ENCODE measurements at regions not wholly inside any gene's neighbourhood (a gene's known extent, or its start where the extent isn't known, plus 50 kb on each side); places are given as distances from the start of the nearest gene placed in this dataset.
"Not testable (repeated sequence)": the region's sequence is repeated elsewhere in the genome, so short reads cannot be mapped to it uniquely, and the experiment has no call there.

DNA sequence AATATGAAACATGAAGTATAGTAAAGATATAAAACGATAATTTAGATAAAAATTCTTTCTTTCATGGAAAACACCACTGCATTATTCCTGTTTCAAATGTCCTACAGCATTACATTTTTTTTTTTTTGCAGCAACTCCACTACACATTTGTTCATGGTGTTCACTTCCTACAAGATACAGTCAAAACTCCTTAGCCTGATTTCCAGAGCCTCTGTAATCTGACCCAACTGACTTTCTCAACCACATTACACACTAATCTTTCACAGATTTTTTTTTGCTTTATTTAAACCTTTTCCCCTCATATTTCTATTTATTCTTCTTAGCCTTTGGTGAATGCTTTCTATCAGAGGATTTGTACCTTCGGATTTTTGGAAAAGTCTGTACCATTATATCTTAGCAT is 176.5 kb upstream of the PDE7B start:
- Mint-ChIP-seq H3K27me3 (no peaks in the 10 kb centered on the region), H3K27ac (peak overlapping the region; percentile 74), H3K9me3 (peaks cover 13% of the 10 kb centered on the region), H3K4me3 (no peak overlapping the region), H3K4me1 (peaks cover 39% of the 10 kb centered on the region), H3K36me3 (ENCODE audit: low read depth) (peaks cover 41% of the 10 kb centered on the region)
- intact Hi-C loops (cut with micrococcal nuclease), result loop anchor here (2.0 to 10.0 kb wide), 2 partner anchors 28 to 180 kb away; partner anchors contain the start of gene PDE7B
- no peak for DNase-seq

DNA sequence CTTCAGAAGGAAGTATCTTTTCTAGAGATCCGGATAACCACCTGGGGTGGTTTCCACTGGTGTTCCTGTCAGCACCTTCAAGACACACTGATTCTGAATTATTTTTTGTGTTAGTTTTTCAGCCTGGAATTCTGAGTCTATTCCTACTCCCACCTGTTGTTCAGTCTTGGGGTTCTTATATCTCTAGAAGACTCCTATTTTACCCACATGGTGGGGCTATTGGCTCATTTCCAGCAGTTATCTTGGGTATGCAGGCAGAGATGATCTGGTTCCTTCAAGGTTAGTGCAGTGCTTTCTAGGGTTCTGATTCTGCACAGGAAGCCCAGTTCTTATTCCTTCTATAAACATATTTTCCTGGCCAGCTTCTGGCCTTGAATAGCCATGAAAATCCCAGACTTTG is 175.6 kb upstream of the PDE7B start:
- intact Hi-C loops (cut with micrococcal nuclease), result loop anchor here (1.0 to 10.0 kb wide), 6 partner anchors 29 to 641 kb away; partner anchors contain the start of gene PDE7B
- Mint-ChIP-seq H3K27me3 (no peaks in the 10 kb centered on the region), H3K36me3 (ENCODE audit: low read depth) (peaks cover 38% of the 10 kb centered on the region), H3K4me1 (peaks cover 39% of the 10 kb centered on the region), H3K4me3 (peak overlapping the region; percentile 32), H3K9me3 (peaks cover 13% of the 10 kb centered on the region), H3K27ac (peak overlapping the region; percentile 74)
- DNase-seq, result peak; percentile 85

DNA sequence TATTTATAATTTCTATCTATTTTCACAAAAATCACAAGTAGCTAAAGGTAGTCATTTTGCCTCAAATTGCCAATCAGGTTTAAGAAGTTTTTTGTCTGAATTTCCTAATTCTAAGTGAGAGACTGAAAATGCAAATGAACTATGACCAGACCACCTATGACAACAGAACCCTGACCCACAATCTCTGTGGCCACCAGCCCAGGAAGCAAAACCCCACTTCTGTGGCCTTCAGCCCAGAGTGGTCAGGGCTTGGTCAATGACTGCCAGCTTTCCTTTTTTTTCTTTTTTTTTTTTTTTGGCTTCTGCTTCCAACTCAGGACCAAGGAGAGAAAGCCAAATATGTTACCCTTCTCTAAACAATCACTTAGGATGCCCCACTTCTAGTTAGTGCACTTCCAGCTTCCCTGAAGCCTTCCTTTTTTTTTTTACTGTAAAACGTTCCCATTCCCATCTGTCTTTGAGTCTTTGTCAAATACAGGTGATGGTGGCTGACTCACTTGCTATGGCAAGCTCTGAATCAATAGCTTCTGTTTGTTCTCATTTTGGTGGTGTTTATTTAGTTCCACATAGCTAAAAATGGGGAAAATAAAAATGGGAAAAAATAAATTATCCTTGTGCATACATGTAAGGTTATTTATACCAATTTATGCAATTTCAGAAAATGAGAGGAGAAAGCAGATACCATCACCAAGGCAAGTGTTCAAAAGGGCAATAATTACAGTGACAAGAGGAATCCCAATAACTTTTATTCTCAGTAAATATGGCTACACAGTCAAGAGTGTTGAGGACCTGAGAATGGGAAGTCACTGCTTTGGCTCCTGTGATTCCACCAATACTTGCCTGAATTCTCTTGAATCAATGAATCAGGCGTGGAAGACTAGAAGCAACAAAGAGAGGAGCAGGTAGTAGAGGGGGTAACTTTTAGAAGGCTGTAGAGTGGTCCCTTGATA is 170.3 kb upstream of the PDE7B start:
- peak overlapping the region; percentile 63 for H3K27ac Mint-ChIP-seq
- H3K4me1 Mint-ChIP-seq, result peaks cover 16% of the 10 kb centered on the region
- no peak for DNase-seq
- H3K9me3 Mint-ChIP-seq, result peaks cover 21% of the 10 kb centered on the region
- intact Hi-C loops (cut with micrococcal nuclease), result no loop called here
- H3K27me3 Mint-ChIP-seq, result no peaks in the 10 kb centered on the region
- H3K4me3 Mint-ChIP-seq, result no peak overlapping the region
- H3K36me3 Mint-ChIP-seq (ENCODE audit: low read depth), result peaks cover 15% of the 10 kb centered on the region

DNA sequence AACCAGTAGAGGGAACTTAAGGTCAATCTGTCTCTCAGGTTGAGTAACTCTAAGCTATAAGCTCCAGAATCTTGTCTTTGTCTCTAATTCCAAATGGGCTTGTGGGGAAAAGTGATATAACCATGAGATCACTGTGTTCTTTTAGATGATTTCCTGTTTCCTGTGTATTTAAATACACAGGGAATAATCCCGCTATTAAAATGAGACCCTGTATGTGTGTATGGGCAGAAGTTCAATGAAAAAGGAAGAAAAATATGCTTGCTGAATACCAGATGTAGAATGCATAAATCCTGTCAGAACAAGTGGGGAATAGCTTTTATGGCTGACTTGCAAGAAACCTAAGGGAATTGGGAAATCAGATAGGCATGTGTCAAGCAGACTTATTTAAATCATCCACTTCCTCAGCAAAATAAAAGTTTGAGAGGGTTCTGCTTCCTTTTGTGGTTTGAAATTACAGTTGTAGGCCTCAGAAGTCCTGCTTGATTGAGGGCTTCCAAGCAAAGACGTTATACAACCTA is 164.7 kb upstream of the PDE7B start:
- H3K36me3 Mint-ChIP-seq (ENCODE audit: low read depth), result peaks cover 3% of the 10 kb centered on the region
- H3K27me3 Mint-ChIP-seq, result no peaks in the 10 kb centered on the region
- H3K27ac Mint-ChIP-seq, result no peak overlapping the region
- peaks cover 19% of the 10 kb centered on the region for H3K9me3 Mint-ChIP-seq
- intact Hi-C loops (cut with micrococcal nuclease), result no loop called here
- DNase-seq, result no peak
- no peak overlapping the region for H3K4me3 Mint-ChIP-seq
- peaks cover 13% of the 10 kb centered on the region for H3K4me1 Mint-ChIP-seq

DNA sequence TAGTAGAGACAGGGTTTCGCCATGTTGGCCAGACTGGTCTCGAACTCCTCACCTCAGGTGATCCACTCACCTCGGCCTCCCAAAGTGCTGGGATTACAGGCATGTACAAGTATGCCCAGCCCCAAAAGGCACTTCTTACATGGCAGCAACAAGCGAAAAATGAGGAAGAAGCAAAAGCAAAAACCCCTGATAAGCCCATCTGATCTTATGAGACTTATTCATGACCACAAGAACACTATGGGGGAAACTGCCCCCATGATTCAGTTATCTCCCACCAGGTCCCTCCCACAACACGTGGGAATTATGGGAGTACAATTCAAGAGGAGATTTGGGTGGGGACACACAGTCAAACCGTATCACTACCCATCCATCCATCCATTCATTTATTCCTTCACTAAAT is 163.0 kb upstream of the PDE7B start:
- DNase-seq; H3K4me3 Mint-ChIP-seq; intact Hi-C loops (cut with micrococcal nuclease); H3K27me3 Mint-ChIP-seq; H3K36me3 Mint-ChIP-seq (ENCODE audit: low read depth); H3K27ac Mint-ChIP-seq: not testable (repeated sequence)
- peaks cover 25% of the 10 kb centered on the region for H3K9me3 Mint-ChIP-seq
- H3K4me1 Mint-ChIP-seq, result peaks cover 15% of the 10 kb centered on the region

DNA sequence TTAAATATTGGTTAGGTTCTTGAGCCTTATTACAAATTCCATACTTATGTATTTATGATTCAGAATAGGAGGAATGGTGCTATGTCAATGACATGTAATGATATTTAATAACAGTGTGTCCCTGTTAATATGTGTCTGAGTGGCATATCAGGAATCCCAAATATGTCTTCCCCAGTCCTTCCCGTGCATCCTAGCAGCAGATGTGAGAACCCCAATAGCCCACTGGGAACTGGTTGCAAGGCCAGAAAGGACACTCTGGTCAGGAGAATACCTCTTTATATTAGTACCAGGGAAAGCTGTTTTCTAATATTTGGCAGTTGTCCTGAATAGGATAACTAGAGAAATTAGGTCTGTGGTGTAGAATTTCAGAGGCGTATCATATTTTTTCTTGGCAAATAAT is 159.1 kb upstream of the PDE7B start:
- H3K36me3 Mint-ChIP-seq (ENCODE audit: low read depth), result peaks cover 3% of the 10 kb centered on the region
- no peak overlapping the region for H3K4me3 Mint-ChIP-seq
- peaks cover 2% of the 10 kb centered on the region for H3K27me3 Mint-ChIP-seq
- intact Hi-C loops (cut with micrococcal nuclease), result no loop called here
- H3K27ac Mint-ChIP-seq, result peak overlapping the region; percentile 21
- peaks cover 8% of the 10 kb centered on the region for H3K4me1 Mint-ChIP-seq
- DNase-seq, result no peak
- H3K9me3 Mint-ChIP-seq, result peaks cover 17% of the 10 kb centered on the region

DNA sequence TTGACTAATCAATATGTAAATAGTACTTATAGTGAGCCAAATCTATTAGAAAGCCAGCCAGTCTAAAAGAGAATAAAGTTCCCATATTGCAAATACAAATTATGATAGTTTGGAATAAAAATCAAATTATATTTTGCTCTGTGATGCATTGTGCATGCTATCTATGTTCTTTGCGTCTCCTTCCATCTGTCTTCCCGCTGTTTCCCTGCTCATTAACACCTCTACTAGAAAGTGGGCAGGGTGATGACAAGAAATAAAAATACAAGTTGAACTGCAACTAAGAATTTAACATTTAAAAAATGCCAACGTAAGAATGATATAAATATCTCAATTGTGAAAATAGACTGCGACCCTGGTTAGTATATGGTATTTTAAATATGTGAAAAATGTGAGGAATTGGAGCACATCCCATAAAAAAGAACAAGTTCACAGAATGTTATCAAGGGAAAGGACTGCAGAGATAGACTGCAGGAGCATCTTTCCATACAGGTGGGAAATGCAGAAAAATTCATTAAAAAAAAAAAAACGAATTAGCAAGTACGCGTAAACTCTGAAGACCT is 157.6 kb upstream of the PDE7B start:
- peaks cover 5% of the 10 kb centered on the region for H3K36me3 Mint-ChIP-seq (ENCODE audit: low read depth)
- peaks cover 15% of the 10 kb centered on the region for H3K9me3 Mint-ChIP-seq
- DNase-seq, result no peak
- H3K27me3 Mint-ChIP-seq, result peaks cover 5% of the 10 kb centered on the region
- no peak overlapping the region for H3K27ac Mint-ChIP-seq
- no peak overlapping the region for H3K4me3 Mint-ChIP-seq
- intact Hi-C loops (cut with micrococcal nuclease), result no loop called here
- H3K4me1 Mint-ChIP-seq, result peaks cover 8% of the 10 kb centered on the region

DNA sequence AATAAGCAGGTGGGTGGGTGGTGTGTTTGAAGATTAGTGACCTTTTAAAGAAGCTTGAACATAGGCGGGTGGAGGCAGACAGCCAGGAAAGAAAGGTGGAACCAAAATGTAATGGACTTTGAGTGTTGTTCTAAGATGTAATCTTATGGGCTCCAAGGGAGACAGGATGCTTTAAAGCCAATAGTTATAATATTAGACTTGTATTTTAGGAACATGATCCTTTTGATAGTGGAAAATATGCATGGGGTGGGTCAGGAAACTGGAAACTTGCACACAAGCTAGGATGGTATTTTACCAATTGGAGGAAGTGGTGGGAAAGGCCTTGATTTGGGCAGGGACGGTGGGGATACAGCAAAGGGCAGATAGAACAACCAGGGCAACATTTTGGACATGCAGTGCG is 151.8 kb upstream of the PDE7B start:
- peaks cover 25% of the 10 kb centered on the region for H3K4me1 Mint-ChIP-seq
- no peak overlapping the region for H3K4me3 Mint-ChIP-seq
- H3K27me3 Mint-ChIP-seq, result peaks cover 5% of the 10 kb centered on the region
- H3K27ac Mint-ChIP-seq, result no peak overlapping the region
- intact Hi-C loops (cut with micrococcal nuclease), result loop anchor here (5.0 kb wide), 1 partner anchor 153 kb away; the partner anchor contains the start of gene PDE7B
- H3K9me3 Mint-ChIP-seq, result peaks cover 9% of the 10 kb centered on the region
- no peak for DNase-seq
- H3K36me3 Mint-ChIP-seq (ENCODE audit: low read depth), result peaks cover 5% of the 10 kb centered on the region

DNA sequence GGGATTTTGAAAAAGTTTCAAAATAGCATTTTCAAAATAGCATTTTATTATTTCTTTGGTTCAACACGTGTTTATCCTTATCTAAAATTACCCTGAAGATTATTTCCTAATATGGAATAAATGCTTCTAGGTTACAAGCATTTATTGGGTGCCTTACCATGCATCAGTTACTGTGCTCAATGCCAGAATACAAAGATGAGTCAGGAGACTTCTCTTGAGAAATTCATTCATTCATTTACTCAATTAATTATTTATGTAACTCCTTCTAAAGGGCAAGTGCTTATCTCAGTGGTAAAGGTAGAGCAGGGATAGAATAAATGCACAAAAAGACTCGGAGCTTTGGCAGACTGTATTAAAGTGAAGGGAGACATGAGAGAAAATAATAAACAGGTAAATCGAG is 150.1 kb upstream of the PDE7B start:
- Mint-ChIP-seq H3K4me3 (no peak overlapping the region), H3K36me3 (ENCODE audit: low read depth) (peaks cover 7% of the 10 kb centered on the region), H3K27ac (peak overlapping the region; percentile 11), H3K4me1 (peaks cover 25% of the 10 kb centered on the region), H3K9me3 (peaks cover 14% of the 10 kb centered on the region), H3K27me3 (peaks cover 5% of the 10 kb centered on the region)
- intact Hi-C loops (cut with micrococcal nuclease), result loop anchor here (5.0 kb wide), 1 partner anchor 151 kb away; the partner anchor contains the start of gene PDE7B
- no peak for DNase-seq

DNA sequence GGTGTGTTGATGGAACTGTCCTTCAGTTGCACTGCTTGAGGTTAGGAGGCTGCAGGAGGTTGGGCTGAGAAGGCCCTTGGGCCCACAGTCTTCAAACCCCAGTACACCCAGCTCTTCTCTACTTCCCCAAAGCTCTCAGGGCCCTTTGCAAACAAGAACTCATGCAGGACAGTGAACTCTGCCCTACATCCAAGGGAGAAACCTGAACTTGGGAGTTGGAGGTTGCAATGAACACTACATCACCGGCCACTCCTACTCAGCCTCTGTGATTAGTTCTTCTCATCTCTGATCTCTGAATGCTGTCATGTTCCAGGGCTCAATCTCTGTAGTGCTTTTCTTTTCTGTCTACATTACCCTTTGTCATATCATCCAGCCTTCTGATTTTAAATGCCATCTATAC is 148.5 kb upstream of the PDE7B start:
- DNase-seq, result no peak
- H3K4me3 Mint-ChIP-seq, result no peak overlapping the region
- peaks cover 18% of the 10 kb centered on the region for H3K9me3 Mint-ChIP-seq
- H3K27ac Mint-ChIP-seq, result peak overlapping the region; percentile 60
- H3K27me3 Mint-ChIP-seq, result peaks cover 2% of the 10 kb centered on the region
- peaks cover 25% of the 10 kb centered on the region for H3K4me1 Mint-ChIP-seq
- intact Hi-C loops (cut with micrococcal nuclease), result loop anchor here (5.0 kb wide), 1 partner anchor 149 kb away; the partner anchor contains the start of gene PDE7B
- H3K36me3 Mint-ChIP-seq (ENCODE audit: low read depth), result peaks cover 3% of the 10 kb centered on the region

DNA sequence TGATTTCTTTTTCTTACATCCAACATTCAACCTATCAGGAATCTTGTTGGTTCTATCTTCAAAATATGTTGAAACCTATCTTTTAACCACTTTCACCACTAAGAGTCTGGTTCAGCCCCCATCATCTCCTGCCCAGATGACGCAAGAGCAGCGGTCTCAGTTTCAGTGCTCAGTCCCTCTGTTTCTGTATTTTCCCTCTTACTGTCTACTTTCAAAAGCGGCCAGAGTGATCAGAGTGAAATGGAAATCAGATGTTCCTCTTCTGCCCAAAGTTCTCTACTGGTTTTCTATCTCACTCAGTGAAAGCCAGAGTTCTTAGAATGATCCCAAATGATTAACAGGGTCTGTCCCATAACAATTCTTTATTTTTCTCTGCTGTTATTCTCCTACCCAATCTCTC is 147.9 kb upstream of the PDE7B start:
- peaks cover 18% of the 10 kb centered on the region for H3K9me3 Mint-ChIP-seq
- peak overlapping the region; percentile 60 for H3K27ac Mint-ChIP-seq
- peaks cover 3% of the 10 kb centered on the region for H3K36me3 Mint-ChIP-seq (ENCODE audit: low read depth)
- peaks cover 2% of the 10 kb centered on the region for H3K27me3 Mint-ChIP-seq
- no peak for DNase-seq
- H3K4me3 Mint-ChIP-seq, result no peak overlapping the region
- intact Hi-C loops (cut with micrococcal nuclease), result loop anchor here (5.0 kb wide), 1 partner anchor 149 kb away; the partner anchor contains the start of gene PDE7B
- H3K4me1 Mint-ChIP-seq, result peaks cover 24% of the 10 kb centered on the region

DNA sequence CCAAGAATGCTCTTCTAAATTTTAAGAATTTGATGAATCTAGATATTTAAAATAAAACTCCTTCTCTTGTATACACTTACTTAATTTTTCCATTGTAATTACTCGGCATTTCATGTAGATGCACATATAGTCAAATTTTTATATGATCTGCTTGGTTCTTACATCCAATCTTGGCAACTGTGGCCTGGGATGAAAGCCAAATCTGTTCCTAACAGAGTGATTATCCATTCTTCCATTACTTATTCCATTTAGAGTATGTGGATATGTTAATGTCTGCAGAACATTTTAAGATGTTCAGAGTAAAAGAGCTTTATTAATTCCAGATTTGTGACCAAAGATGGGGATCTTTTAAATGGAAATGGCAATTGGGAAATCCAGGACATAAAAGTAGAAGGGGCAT is 144.1 kb upstream of the PDE7B start:
- no peak for DNase-seq
- intact Hi-C loops (cut with micrococcal nuclease), result no loop called here
- Mint-ChIP-seq H3K27ac (no peak overlapping the region), H3K36me3 (ENCODE audit: low read depth) (peaks cover 2% of the 10 kb centered on the region), H3K4me1 (peaks cover 16% of the 10 kb centered on the region), H3K4me3 (no peak overlapping the region), H3K9me3 (peaks cover 9% of the 10 kb centered on the region), H3K27me3 (peaks cover 2% of the 10 kb centered on the region)

DNA sequence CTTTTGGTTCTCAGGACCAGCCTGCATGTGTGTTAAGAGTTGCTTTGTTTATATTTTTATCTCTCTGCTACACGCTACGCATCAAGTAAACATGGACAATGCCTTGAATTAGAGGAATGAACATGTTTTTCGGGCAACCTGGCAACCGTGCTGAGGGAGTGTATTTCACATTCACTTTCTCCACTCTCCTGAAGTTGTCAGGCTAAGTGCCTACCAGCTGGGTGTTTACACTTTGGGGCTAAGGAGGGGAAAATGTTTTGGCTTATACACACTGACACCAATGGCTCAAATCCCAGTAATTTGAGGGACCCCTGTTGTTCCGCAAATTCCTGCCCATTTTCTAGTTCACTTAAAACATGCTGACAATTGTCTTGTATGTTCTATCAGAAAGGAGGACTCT is 141.5 kb upstream of the PDE7B start:
- peaks cover 5% of the 10 kb centered on the region for H3K9me3 Mint-ChIP-seq
- H3K4me1 Mint-ChIP-seq, result no peaks in the 10 kb centered on the region
- H3K4me3 Mint-ChIP-seq, result no peak overlapping the region
- intact Hi-C loops (cut with micrococcal nuclease), result no loop called here
- peaks cover 4% of the 10 kb centered on the region for H3K27me3 Mint-ChIP-seq
- no peak overlapping the region for H3K27ac Mint-ChIP-seq
- H3K36me3 Mint-ChIP-seq (ENCODE audit: low read depth), result peaks cover under 1% of the 10 kb centered on the region
- no peak for DNase-seq

DNA sequence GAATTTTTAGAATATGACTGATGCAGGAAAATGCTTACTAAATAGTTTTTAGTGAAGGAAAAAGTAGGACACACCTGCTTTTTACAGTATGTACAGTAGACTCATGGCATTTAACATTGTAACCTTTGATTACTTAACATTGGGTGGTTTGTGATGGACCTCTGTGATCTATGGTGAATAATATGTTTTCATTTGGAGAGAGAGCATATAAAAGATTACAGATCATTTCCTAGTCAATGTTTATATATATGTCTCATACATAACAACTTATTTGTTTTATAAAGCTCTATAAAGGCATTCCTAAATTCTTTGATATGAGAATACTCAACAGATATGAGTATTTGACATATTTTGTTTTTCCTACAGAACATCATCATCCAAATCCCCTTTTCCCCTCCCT is 129.3 kb upstream of the PDE7B start:
- Mint-ChIP-seq H3K9me3 (peaks cover 35% of the 10 kb centered on the region), H3K27me3 (peaks cover 2% of the 10 kb centered on the region), H3K4me3 (no peak overlapping the region), H3K27ac (no peak overlapping the region), H3K4me1 (peaks cover 9% of the 10 kb centered on the region), H3K36me3 (ENCODE audit: low read depth) (peaks cover 12% of the 10 kb centered on the region)
- intact Hi-C loops (cut with micrococcal nuclease), result no loop called here
- DNase-seq, result no peak
